Adrenal gland (tissue), 9 donors: ENCODE measurements at regions not wholly inside any gene's neighbourhood (a gene's known extent, or its start where the extent isn't known, plus 50 kb on each side); places are given as distances from the start of the nearest gene placed in this dataset.

Experiments
- DNase-seq, 7 donors: peaks; one replicate each; pipeline ENCODE4 v3.0.0-alpha.2; 2019 to 2020
- H3K27ac ChIP-seq, 5 donors: fragments of 200-600 bp; sonication (generic) in 4 of 5; 1 replicate in 3 of 5; 2 replicates in 2 of 5; pipeline versions ENCODE4 v1.5.1 to v1.8.0; 2016 to 2020; ENCODE audit warnings: mild to moderate bottlenecking in 1 of 5
- H3K27me3 ChIP-seq: fragments of 200-600 bp; 2 replicates; pipeline ENCODE4 v1.8.0; 2021
- H3K36me3 ChIP-seq, 2 donors: fragments of 200-600 bp; replicated peaks in 1 of 2; 1 replicate in 1 of 2; 2 replicates in 1 of 2; pipeline versions ENCODE4 v1.5.1 to v1.8.0; 2018 to 2022
- H3K4me1 ChIP-seq, 2 donors: fragments of 200-600 bp; replicated peaks in 1 of 2; 1 replicate in 1 of 2; 2 replicates in 1 of 2; pipeline versions ENCODE4 v1.5.1 to v1.8.0; 2018 to 2021
- H3K4me3 ChIP-seq, 4 donors: fragments of 200-600 bp; sonication (generic) in 3 of 4; one replicate each; pipeline ENCODE4 v1.5.1; 2016 to 2018
- H3K9me3 ChIP-seq, 3 donors: fragments of 200-600 bp; sonication (generic) in 1 of 3; replicated peaks in 1 of 3; 1 replicate in 2 of 3; 2 replicates in 1 of 3; pipeline versions ENCODE4 v1.5.1 to v1.8.0; 2016 to 2021
- CTCF ChIP-seq, 6 experiments: fragments of 450-650 bp in 4 of 6; fragments of 200-600 bp in 2 of 6; sonication (generic) in 1 of 6; IDR thresholded peaks; 1 replicate in 5 of 6; 2 replicates in 1 of 6; pipeline versions ENCODE4 v1.5.1 to v1.8.0; 2016 to 2021; ENCODE audit warnings: antibody characterized with exemption in 6 of 6, mild to moderate bottlenecking in 2 of 6, moderate library complexity in 1 of 6
- POLR2A ChIP-seq, 2 donors: fragments of 450-650 bp; IDR thresholded peaks; one replicate each; pipeline ENCODE4 v1.6.1; 2017; ENCODE audit warnings: antibody characterized with exemption in 2 of 2, mild to moderate bottlenecking in 2 of 2, moderate library complexity in 1 of 2
- WGBS, 4 donors: extraction: QIAGEN DNeasy Blood & Tissue Kit in 2 of 4; methylation state at CpG; one replicate each; pipeline versions ENCODE4 v1.1.5 to v1.1.7; 2013 to 2017; 5-methylcytosine and 5-hydroxymethylcytosine counted together
- intact Hi-C, 2 donors: fragments of 100-400 bp; cut with DNase I; formaldehyde crosslinking; loops; one replicate each; pipeline versions ENCODE4 v1.14.1 to v1.15.0; 2022 to 2023
- donor health status: healthy with polysubstance abuse.
- donor health status: Bipolar disorder and iron deficiency.
- donor health status: DM: yes; HTN: yes; CAD: no.
- donor health status: DM: no; HTN: no; CAD: no.
- donor health status: DM: no; HTN: no; CAD: no.

GRCh38 chr9:95822583-95823431, 52.7 kb upstream of the ERCC6L2 start:
- peaks cover 19% of the 10 kb centered on the region in 2 donors for H3K4me1 ChIP-seq
- H3K9me3 ChIP-seq: no peaks in the 10 kb centered on the region
- H3K27ac ChIP-seq: peak overlapping the region in 3 of 5 donors; percentile 39 to 74 (median 41)
- TF ChIP-seq POLR2A (IDR thresholded peaks at IDR 0.05) (no peak), CTCF (IDR thresholded peaks at IDR 0.05) (no peak)
- WGBS, 4 donors: 73 to 75% (median 74%) methylated on average over 10 to 11 of the region's 11 CpGs
- no peaks in the 10 kb centered on the region for H3K36me3 ChIP-seq
- intact Hi-C loops: no loop called here
- H3K27me3 ChIP-seq: no peaks in the 10 kb centered on the region
- DNase-seq: no peak
- no peak overlapping the region for H3K4me3 ChIP-seq

GRCh38 chr9:95822015-95822414, 53.5 kb upstream of the ERCC6L2 start:
- Histone ChIP-seq H3K9me3 (no peaks in the 10 kb centered on the region), H3K4me3 (no peak overlapping the region), H3K27ac (peak overlapping the region in 2 of 5 donors; percentile 41 to 74), H3K4me1 (peaks cover 23 to 27% of the 10 kb centered on the region in 2 donors), H3K27me3 (no peaks in the 10 kb centered on the region), H3K36me3 (no peaks in the 10 kb centered on the region)
- WGBS, 4 donors: 57 to 73% (median 64%) methylated on average over 3 of the region's 3 CpGs
- intact Hi-C loops: no loop called here
- TF ChIP-seq POLR2A (IDR thresholded peaks at IDR 0.05) (no peak), CTCF (IDR thresholded peaks at IDR 0.05) (no peak)
- DNase-seq: peak in 1 of 7 donors; percentile 30

GRCh38 chr9:95820074-95820473, 55.4 kb upstream of the ERCC6L2 start:
- no peak overlapping the region for H3K4me3 ChIP-seq
- WGBS, 4 donors: 94 to 95% (median 95%) methylated on average over 8 of the region's 8 CpGs
- TF ChIP-seq CTCF (IDR thresholded peaks at IDR 0.05) (no peak), POLR2A (IDR thresholded peaks at IDR 0.05) (no peak)
- H3K4me1 ChIP-seq: peaks cover 30 to 36% of the 10 kb centered on the region in 2 donors
- H3K36me3 ChIP-seq: no peaks in the 10 kb centered on the region
- DNase-seq: no peak
- H3K27ac ChIP-seq: no peak overlapping the region
- no peaks in the 10 kb centered on the region for H3K9me3 ChIP-seq
- intact Hi-C loops: no loop called here
- H3K27me3 ChIP-seq: no peaks in the 10 kb centered on the region

GRCh38 chr9:95819636-95820035, 55.9 kb upstream of the ERCC6L2 start:
- no peak for DNase-seq
- 90 to 95% (median 91%) methylated on average over 10 of the region's 10 CpGs for WGBS, 4 donors
- TF ChIP-seq CTCF (IDR thresholded peaks at IDR 0.05) (no peak), POLR2A (IDR thresholded peaks at IDR 0.05) (no peak)

More at GRCh38 chr9:95819636-95820035, 55.9 kb upstream of the ERCC6L2 start:
- no peak overlapping the region for H3K4me3 ChIP-seq
- H3K36me3 ChIP-seq: no peaks in the 10 kb centered on the region
- intact Hi-C loops: no loop called here
- H3K27ac ChIP-seq: no peak overlapping the region
- no peaks in the 10 kb centered on the region for H3K27me3 ChIP-seq
- no peaks in the 10 kb centered on the region for H3K9me3 ChIP-seq
- H3K4me1 ChIP-seq: peaks cover 30 to 36% of the 10 kb centered on the region in 2 donors
